A172 (cell line): ENCODE measurements at regions not wholly inside any gene's neighbourhood (a gene's known extent, or its start where the extent isn't known, plus 50 kb on each side); places are given as distances from the start of the nearest gene placed in this dataset.

Experiments
- DNase-seq: peaks from one replicate; pipeline ENCODE4 v3.0.0-alpha.2; 2015; ENCODE audit warnings: low spot score

GRCh38 chr4:27846951-27847350, 986.3 kb downstream of the STIM2 start:
- DNase-seq, result no peak

GRCh38 chr4:27861381-27861787, 1000.7 kb downstream of the STIM2 start:
- DNase-seq, result peak; percentile 63

- DNase-seq, result peak; percentile 5
Measured at GRCh38 chr4:27861802-27862201, 1001.2 kb downstream of the STIM2 start.

GRCh38 chr4:27873596-27873995, 1013.0 kb downstream of the STIM2 start:
- no peak for DNase-seq

- no peak for DNase-seq
Measured at GRCh38 chr4:27881705-27882104, 1021.1 kb downstream of the STIM2 start.

GRCh38 chr4:27886120-27886519, 1025.5 kb downstream of the STIM2 start:
- DNase-seq, result no peak

- no peak for DNase-seq
Measured at GRCh38 chr4:27887646-27888045, 1027.0 kb downstream of the STIM2 start.

GRCh38 chr4:27888505-27888904, 1027.9 kb downstream of the STIM2 start:
- no peak for DNase-seq

- no peak for DNase-seq
Measured at GRCh38 chr4:27894951-27895350, 1034.3 kb downstream of the STIM2 start.

- DNase-seq, result no peak
Measured at GRCh38 chr4:27908356-27908755, 1047.7 kb downstream of the STIM2 start.

GRCh38 chr4:27910227-27910626, 1049.6 kb downstream of the STIM2 start:
- DNase-seq, result no peak

GRCh38 chr4:27911047-27911446, 1050.4 kb downstream of the STIM2 start:
- DNase-seq, result no peak

GRCh38 chr4:27913738-27914137, 1053.1 kb downstream of the STIM2 start:
- DNase-seq, result no peak

- DNase-seq, result no peak
Measured at GRCh38 chr4:27915822-27916221, 1055.2 kb downstream of the STIM2 start.

- no peak for DNase-seq
Measured at GRCh38 chr4:27916452-27917184, 1056.0 kb downstream of the STIM2 start.

- DNase-seq, result no peak
Measured at GRCh38 chr4:27917381-27917780, 1056.7 kb downstream of the STIM2 start.

GRCh38 chr4:27921231-27921630, 1060.6 kb downstream of the STIM2 start:
- DNase-seq, result peak; percentile 35

GRCh38 chr4:27928761-27929540, 1068.3 kb downstream of the STIM2 start:
- DNase-seq, result no peak

GRCh38 chr4:27930291-27930690, 1069.7 kb downstream of the STIM2 start:
- DNase-seq, result no peak

GRCh38 chr4:27930976-27931375, 1070.3 kb downstream of the STIM2 start:
- no peak for DNase-seq

GRCh38 chr4:27931584-27931983, 1070.9 kb downstream of the STIM2 start:
- no peak for DNase-seq

GRCh38 chr4:27934871-27935270, 1074.2 kb downstream of the STIM2 start:
- no peak for DNase-seq

- DNase-seq, result no peak
Measured at GRCh38 chr4:27946799-27947198, 1086.2 kb downstream of the STIM2 start.
